ENCODE measurements at regions not wholly inside any gene's neighbourhood (a gene's known extent, or its start where the extent isn't known, plus 50 kb on each side); places are given as distances from the start of the nearest gene placed in this dataset.
"Not testable (repeated sequence)": the region's sequence is repeated elsewhere in the genome, so short reads cannot be mapped to it uniquely, and the experiment has no call there.

DNA sequence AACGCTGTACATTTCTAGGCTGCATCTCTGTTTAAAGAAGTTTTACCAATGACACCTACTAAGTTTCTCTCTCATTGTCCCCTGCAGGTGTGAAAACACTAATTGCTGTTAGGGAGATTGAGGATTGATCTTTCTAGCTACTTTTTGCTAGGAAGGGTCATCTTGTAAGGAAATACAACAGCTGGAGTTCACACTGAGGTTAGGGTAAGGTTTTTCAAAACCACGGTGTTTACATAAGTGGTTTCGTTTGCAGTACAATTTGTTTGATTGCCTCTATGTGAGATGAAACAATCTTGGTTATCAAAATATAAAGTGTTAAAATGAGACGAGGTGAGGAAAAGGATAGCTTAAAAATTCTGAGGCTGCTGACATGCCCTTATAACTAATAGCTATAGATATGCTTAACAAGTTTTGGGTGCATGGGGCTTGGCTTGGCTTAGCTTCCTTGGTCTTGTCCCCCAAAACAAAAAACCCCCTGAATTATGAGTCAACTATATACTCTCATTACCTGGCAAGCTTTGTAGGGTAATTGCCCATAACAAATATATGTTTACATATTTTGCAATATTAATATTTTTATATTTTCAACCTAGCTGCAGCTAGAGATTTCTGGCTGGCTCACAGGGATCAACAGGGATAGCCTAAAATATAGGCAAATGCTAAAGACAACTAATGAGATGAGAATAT is 112.0 kb downstream of the RBMY1D start:
- not testable (repeated sequence) for TF ChIP-seq CTCF (IDR thresholded peaks at IDR 0.05; ENCODE audit: low read length); EZH2 (IDR thresholded peaks at IDR 0.05; ENCODE audit: borderline replicate concordance, low read length)
